HCEC 1CT (cell line): ENCODE measurements at regions not wholly inside any gene's neighbourhood (a gene's known extent, or its start where the extent isn't known, plus 50 kb on each side); places are given as distances from the start of the nearest gene placed in this dataset.
"Not testable (repeated sequence)": the region's sequence is repeated elsewhere in the genome, so short reads cannot be mapped to it uniquely, and the experiment has no call there.

Source experiments
- DNase-seq: peaks from one replicate; pipeline ENCODE4 v3.0.0-alpha.2; 2017

DNA sequence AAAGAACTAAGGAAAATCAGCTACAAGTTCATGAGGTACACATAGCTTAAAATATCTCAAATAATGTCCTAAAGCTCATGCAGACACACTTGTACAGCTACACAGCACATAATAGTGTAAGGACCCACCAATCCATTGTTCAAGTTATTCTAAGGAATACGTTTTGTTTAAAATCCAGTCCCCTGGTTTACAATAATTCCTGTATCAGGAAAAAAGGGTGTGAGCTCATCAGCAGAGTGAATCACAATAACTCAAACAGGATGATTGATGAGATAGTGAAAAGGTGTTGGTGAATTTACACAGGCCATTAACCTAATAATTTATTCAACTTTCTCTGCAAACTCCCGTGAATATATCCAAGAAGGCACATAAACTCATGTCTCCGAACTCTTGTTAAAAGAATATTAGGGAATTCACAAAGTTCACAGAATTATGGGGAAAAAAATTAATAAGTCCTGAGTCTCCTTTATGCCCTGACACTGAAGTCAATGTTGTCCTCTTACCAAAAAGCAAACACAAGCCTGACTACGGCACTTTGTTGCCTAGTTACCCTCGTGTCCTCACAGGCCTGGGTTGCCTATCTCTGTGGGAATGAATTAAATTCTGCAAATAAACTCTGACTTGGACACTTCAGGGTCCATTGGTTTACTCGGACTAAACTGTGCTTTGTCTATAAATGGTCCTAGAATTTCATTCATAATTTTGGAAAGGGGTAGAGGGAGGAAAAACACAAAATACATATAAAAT is 142.8 kb upstream of the PDE4D start:
- no peak for DNase-seq

DNA sequence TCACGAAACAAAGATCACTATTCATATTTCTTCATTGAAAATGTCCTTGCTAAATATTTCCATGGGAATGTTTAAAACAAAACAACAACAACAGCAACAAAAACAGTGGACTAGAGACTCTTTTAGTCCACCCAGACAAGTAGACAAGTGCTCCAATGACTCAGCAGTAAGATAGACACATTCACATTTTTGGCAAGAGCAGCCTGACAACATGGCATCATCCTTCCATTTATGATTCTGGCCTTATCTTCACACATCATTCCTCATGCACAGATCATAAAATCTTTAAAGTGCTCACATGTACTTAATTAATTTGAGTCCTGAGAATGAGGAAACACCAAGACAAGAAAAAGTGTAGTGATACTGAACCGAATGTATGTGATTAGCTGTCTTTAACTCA is 132.6 kb upstream of the PDE4D start:
- no peak for DNase-seq

DNA sequence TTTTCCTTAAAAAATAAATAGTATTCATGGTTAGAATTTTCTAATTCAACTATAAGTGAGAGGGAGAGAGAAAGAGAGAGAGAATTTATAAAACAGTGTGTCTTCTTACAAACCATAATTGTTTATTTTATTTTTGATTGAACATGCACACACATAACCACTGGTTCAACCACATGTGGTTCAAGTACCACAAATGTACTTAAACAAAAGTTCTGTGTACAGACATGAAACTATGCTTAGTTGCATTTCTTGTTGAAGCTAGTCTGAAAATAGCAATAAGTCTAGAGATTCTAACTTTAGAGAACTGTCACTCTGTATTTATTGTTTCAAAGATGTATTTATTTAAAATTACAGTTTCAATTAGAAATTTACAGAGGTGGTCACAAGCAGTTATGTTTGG is 130.6 kb upstream of the PDE4D start:
- DNase-seq = no peak

DNA sequence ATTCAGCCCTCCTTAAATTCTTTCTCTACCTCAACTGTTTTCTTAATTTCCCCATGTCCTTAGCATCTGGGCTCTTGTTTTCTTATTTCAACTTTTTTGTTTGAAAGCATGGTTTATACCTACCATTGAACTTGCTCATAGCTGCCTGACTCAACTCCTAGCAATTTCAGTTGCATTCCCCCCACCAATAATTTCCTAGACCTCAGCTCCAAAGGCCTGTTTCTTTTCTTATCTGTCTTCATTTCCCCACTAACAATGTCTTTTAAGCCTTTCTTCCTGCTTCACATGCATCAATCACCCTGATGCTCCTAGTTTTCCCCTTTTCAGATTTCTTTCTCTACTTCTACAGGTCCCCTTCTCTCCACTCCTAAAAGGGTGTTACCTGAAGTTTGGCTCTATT is 129.7 kb upstream of the PDE4D start:
- no peak for DNase-seq

DNA sequence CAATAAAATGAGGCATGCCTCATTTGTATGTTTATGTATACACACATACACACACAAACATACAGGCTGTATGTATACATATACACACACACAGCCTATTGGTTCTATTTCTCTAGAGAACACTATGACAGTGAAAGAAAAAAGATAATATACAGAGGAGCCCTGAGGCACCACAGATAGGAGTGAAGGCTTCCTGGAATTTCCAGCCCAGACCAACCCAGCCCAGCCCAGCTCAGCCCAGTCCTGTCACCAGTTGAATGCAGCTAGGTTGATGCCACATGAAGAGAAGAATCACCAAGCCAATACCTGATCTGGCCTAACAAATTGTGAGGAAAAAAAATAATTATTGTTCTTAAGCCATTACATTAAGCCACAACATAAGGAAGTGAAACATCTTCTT is 126.9 kb upstream of the PDE4D start:
- no peak for DNase-seq

DNA sequence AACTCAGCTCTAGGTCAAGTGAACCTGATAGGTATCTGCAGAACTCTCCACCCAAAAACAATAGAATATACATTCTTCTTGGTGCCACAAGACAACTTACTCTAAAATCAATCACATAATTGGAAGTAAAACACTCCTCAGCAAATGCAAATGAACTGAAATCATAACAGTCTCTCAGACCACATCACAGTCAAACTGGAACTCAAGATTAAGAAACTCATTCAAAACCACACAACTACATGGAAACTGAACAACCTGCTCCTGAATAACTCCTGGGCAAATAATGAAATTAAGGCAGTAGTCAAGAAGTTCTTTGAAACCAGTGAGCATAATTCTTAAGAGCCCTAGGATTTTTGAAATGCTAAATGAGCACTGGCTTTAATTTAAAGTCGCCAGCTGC is 125.4 kb upstream of the PDE4D start:
- not testable (repeated sequence) for DNase-seq

DNA sequence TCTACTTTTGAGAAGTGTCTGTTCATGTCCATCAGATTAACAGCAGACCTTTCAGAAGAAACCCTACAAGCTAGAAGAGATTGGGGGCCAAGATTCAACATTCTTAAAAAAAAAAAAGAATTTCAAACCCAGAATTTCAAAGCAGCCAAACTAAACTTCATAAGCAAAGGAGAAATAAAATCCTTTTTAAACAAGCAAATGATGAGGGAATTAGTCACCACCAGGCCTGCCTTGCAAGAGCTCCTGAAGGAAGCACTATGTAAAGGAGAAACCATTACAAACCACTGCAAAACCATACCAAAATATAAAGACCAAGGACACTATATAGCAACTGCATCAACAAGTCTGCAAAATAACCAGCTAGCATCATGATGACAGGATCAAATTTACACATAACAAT is 124.6 kb upstream of the PDE4D start:
- DNase-seq = no peak

DNA sequence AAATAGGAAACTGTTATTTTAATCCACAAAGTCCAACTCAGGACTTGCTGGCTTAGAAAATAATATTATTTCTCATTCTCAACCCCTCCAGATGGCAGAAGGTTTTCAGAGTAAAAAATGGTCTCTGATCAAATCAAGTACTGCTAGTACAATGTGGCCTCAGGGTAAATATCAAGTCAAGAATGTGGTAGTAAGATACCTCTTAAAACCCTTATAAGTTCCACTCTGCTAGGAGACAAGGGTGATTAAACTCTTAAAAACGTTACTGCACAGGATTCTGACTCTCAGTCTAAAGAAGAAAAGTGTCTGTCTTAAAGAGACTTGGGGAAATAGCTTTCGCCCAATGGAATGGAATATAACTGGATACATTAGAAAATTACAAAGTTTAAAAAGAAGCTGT is 120.8 kb upstream of the PDE4D start:
- DNase-seq = no peak

DNA sequence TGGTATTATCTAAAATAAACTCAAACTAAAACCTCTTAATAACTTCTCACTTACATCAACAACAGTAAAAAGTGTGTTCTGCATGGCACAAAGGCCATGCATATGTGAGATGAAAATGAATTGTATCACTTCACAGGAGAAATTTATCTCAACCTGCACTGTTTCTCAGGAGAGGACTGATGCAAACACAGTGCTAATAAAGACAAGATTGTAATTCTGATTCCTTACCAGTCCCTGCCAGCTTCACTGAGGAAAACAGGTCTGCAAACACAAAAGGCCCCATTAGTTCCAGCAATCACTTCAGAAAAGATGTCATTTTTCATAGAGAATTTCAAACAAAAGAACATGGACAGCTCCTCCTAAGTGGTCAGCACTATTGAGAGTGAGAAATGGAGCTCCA is 117.3 kb upstream of the PDE4D start:
- DNase-seq = no peak

DNA sequence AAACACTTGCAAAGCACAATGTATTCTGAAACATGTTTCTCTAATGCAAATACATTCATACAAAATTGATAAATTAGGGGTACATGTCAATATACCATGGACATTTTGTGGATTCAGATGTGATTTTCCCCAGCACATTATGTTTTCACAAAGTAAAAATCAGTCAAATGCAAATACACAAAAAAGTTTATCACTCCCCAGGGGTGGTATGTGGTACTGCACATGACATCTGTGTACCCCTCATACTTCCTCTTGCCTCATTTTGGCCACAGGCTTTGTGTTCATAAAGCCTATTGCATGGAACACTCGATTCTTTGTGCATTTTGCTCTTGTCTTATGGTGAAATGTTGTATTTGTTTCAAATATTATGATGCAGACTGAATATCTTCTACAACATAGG is 116.8 kb upstream of the PDE4D start:
- DNase-seq = no peak

DNA sequence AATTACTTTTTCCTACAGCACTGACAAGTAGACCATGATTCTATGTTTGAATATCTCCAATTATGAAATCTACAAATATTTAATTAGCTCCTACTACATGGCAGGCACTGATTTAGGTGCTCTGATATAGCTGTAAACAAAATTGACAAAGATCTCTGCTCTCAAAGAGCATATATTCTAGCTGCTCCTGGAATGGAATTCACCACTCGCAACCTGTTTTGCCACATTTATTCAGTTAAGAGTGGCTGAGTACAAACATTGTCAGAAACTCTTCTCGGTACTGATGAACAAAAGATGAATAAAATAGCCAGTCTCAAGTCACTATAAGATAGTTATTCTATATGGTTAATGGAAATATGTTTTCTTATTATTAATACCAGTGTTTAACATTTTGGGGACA is 114.2 kb upstream of the PDE4D start:
- DNase-seq = no peak

DNA sequence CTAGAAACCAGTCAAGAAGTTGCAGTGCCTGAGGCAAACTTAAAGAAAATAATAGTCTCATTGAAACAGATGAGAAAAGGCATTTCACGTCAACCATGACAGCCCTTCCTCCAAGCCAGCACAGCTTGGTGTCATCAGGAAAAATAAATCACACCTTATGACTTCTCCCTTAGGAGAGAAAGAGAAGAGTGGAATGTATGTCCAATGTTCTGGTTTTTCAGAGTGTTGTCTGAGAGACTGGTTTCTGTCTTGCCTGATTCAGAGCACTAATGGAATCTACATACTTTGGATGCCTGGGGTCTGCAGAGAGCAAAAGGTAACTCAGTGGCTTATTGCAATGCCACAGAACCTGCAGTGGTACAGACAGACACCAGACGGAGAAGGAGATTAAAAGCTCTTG is 105.5 kb upstream of the PDE4D start:
- DNase-seq = no peak

DNA sequence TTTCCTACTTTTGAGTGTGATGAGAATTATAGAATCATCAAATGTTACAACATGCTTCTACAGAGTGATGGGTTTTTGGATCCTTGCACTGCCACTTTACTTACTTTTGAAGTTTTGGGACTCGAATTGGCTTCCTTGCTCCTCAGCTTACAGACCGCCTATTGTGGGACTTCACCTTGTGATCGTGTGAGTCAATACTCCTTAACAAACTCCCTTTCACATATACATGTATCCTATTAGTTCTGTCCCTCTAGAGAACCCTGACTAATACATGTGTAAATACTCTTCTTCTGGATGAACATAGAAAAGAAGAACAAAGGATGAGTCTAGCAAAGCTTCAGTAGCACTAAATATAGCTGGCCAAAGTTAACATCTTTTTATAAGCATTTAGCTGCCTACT is 98.7 kb upstream of the PDE4D start:
- DNase-seq = no peak

DNA sequence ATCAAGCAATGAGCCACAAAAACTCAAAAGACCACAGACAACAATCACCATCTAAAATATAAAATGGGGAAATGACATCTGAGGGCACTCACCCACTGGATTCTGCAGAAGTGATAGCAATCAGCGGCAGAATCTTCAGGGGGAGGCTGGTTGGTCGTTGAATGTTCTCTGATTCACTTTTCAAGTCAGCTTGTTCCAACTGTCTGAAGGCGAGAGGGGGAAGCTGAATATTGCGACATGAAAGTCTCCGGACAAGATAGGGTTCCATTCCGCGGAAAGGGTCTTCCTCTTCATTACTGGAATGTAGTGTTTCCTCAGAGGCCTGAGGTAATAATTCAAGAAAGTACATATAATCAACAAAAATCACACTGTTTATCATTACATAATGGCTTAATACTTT is 94.9 kb upstream of the PDE4D start:
- no peak for DNase-seq

DNA sequence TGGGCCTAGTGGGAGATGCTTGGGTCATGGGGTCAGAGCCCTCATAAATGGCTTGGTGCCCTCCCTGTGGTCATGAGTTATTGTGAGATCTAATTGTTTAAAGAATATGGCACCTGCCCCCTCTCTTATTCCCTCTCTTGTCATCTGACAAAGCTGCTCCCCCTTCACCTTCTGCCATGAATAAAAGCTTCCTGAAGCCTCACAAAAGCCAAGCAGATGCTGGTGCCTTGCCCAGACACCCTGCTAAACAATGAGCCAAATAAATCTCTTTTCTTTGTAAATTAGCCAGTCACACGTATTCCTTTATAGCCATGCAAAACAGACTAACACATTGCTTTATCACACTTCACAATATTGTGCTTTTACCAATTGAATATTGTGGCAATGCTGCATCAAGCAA is 82.8 kb upstream of the PDE4D start:
- no peak for DNase-seq

DNA sequence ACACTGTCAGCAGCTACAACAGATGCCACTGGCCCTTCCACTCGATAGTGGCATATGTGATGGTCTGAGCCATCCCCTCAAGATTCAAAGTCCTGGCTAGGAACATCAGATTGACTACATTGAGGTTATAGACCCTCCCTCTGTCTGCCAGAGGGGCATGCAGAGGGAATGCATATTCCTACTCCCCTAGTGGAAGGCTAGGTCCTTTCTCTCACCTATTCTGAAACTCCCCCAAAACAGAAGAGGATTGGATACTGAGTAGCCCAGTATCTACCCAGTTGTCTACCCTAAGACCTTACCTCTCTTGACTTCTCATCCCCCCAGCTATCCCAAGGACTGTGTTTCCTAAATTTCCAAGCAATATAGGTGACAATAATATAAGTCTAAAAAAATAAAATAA is 78.5 kb upstream of the PDE4D start:
- DNase-seq = no peak

DNA sequence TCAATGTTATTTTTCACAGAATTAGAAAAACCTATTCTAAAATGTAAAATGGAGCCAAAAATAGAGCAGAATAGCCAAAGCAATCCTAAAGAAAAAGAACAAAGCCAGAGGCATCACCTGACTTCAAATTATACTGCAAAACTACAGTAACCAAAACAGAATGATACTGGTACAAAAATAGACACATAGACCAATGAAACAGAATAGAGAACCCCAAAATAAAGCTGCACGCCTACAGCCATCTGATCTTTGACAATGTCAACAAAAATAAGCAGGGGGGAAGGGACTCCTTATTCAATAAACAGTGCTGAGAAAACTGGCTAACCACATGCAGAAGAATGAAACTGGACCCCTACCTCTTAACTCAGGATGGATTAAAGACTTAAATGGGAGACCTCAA is 65.8 kb upstream of the PDE4D start:
- no peak for DNase-seq

DNA sequence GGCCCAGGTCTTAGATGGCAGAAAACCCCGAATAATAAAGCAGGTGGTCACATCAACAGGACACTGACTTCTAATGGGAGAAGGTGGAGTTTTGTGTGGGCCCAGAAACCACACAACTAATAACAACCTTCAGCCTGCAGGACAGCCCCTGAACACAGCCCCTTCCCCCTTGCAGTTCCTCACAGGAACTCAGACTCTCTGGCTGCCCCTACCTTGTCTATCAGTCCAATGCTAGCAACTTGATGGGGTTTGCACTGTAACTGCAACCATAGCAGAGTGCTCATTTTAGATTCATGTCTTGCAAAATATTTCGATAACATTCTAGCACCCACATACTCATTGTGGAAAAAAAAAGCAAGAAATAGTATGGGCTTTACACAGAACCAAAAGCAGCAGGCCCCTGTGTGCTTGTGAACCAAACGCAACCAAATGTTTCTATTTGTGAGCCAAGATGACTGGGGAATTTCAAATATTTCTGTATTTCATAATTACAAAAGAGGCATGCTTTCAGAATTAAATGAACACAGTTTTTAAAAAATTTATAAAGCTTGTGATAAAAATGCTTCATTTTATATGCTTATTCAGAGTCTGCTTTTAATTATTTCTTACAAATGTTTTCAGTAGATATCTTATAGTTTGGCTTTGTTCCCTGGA is 62.7 kb upstream of the PDE4D start:
- no peak for DNase-seq

DNA sequence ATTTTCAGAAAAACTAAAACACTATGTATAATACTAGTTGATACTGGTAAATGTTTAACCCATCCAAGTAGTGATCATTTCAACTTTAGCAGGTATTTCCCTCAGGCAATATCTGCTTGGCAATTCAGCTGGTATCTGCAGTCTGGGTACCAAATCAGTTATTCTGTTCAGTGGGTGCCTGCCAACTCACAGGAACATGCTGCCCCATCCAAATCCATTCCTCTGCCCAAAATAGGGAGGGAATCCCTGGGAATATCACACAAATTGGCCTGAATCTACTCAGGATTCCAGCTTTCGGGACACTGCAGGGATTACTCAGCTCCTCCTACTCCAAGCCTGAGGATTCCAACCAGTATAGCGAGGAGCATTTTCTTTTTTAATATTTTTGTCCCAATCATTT is 61.7 kb upstream of the PDE4D start:
- no peak for DNase-seq

DNA sequence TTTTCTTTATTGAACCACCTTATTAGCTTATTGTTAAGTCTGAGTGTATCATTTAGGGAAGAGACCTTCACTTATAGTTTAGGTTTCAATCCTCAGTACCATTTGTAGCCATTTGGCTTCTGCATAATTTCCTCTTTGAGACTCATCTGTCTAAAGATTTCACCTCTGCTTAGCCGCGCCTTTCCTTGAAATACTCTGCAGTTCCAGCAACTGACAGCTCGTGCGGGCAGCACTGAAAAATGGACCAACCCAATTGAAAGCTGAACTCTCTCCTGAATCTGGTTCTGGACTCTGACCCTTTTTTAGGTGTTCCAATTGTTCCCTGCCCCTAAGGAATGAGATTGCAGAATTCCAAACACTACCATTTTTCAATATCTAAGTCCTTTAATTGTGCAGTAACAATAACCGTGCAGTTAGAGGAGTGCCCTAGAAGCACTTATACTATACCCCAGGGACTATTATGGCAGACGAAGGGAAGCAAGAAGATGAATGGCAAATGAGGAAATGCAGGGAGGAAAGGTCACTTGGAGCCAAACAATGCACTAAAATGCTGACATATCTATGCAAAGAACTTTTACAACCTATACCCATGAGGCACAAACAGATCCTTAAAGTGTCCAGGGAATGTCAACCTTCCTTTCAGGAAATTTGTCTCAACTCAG is 50.1 kb upstream of the PDE4D start:
- no peak for DNase-seq
